ENCODE measurements at regions not wholly inside any gene's neighbourhood (a gene's known extent, or its start where the extent isn't known, plus 50 kb on each side); places are given as distances from the start of the nearest gene placed in this dataset.
"Not testable (repeated sequence)": the region's sequence is repeated elsewhere in the genome, so short reads cannot be mapped to it uniquely, and the experiment has no call there.

GRCh38 chr4:158122501-158122900 lies 50.3 kb downstream of the GASK1B start:
- TF ChIP-seq CTCF (IDR thresholded peaks at IDR 0.05; ENCODE audit: unreplicated experiment) = no peak
- intact Hi-C loops (cut with micrococcal nuclease) = loop anchor here (5.0 kb wide), 1 partner anchor 50 kb away; the partner anchor contains the start of gene GASK1B
- no TSS peak for BruUV-seq (replicated peaks)
- POLR2A ChIA-PET = no interaction called here
- peaks cover 12% of the 10 kb centered on the region for H3K4me1 Mint-ChIP-seq (ENCODE audit: insufficient read depth, unreplicated experiment)
- CTCF ChIA-PET = no interaction called here
- peaks cover 17% of the 10 kb centered on the region for H3K36me3 Mint-ChIP-seq (ENCODE audit: insufficient read depth, unreplicated experiment)
- no peak overlapping the region for H3K4me3 Mint-ChIP-seq (ENCODE audit: unreplicated experiment)
- H3K9me3 Mint-ChIP-seq (ENCODE audit: unreplicated experiment) = no peaks in the 10 kb centered on the region
- no peak overlapping the region for H3K27ac Mint-ChIP-seq (ENCODE audit: low read depth, unreplicated experiment)
- no peak for DNase-seq (ENCODE audit: unreplicated experiment)
- H3K27me3 Mint-ChIP-seq (ENCODE audit: insufficient read depth, unreplicated experiment) = no peaks in the 10 kb centered on the region

- Mint-ChIP-seq H3K27ac (ENCODE audit: low read depth, unreplicated experiment) (peak overlapping the region; percentile 21), H3K4me1 (ENCODE audit: insufficient read depth, unreplicated experiment) (peaks cover 12% of the 10 kb centered on the region), H3K4me3 (ENCODE audit: unreplicated experiment) (no peak overlapping the region), H3K27me3 (ENCODE audit: insufficient read depth, unreplicated experiment) (no peaks in the 10 kb centered on the region), H3K36me3 (ENCODE audit: insufficient read depth, unreplicated experiment) (peaks cover 9% of the 10 kb centered on the region), H3K9me3 (ENCODE audit: unreplicated experiment) (no peaks in the 10 kb centered on the region)
- intact Hi-C loops (cut with micrococcal nuclease) = loop anchor here (5.0 kb wide), 1 partner anchor 51 kb away; the partner anchor contains the start of gene GASK1B
- no peak for TF ChIP-seq CTCF (IDR thresholded peaks at IDR 0.05; ENCODE audit: unreplicated experiment)
- peak; percentile 68 for DNase-seq (ENCODE audit: unreplicated experiment)
- POLR2A ChIA-PET = interaction anchor here (0.6 to 1.8 kb wide), 7 partner anchors 17 to 87 kb away, joined by 3 to 14 read pairs (median 3); partner anchors contain the start of gene GASK1B
- BruUV-seq (replicated peaks) = no TSS peak
- CTCF ChIA-PET = interaction anchor here (0.6 to 0.7 kb wide), 2 partner anchors 14 to 136 kb away, joined by 3 read pairs; no protein-coding TSS in a partner anchor
Measured at GRCh38 chr4:158121161-158121579, 51.7 kb downstream of the GASK1B start.

GRCh38 chr4:158120645-158121151 lies 52.1 kb downstream of the GASK1B start:
- H3K36me3 Mint-ChIP-seq (ENCODE audit: insufficient read depth, unreplicated experiment); BruUV-seq (replicated peaks); H3K4me3 Mint-ChIP-seq (ENCODE audit: unreplicated experiment); DNase-seq (ENCODE audit: unreplicated experiment); H3K9me3 Mint-ChIP-seq (ENCODE audit: unreplicated experiment); H3K27me3 Mint-ChIP-seq (ENCODE audit: insufficient read depth, unreplicated experiment): not testable (repeated sequence)
- Mint-ChIP-seq H3K27ac (ENCODE audit: low read depth, unreplicated experiment) (peak overlapping the region; percentile 21), H3K4me1 (ENCODE audit: insufficient read depth, unreplicated experiment) (peaks cover 12% of the 10 kb centered on the region)
- intact Hi-C loops (cut with micrococcal nuclease) = loop anchor here (5.0 kb wide), 1 partner anchor 52 kb away; the partner anchor contains the start of gene GASK1B
- POLR2A ChIA-PET = interaction anchor here (0.6 to 1.8 kb wide), 7 partner anchors 17 to 87 kb away, joined by 3 to 14 read pairs (median 3); partner anchors contain the start of gene GASK1B
- CTCF ChIA-PET = interaction anchor here (0.6 to 0.7 kb wide), 2 partner anchors 49 to 136 kb away, joined by 3 read pairs; no protein-coding TSS in a partner anchor

GRCh38 chr4:158112611-158113010 lies 60.2 kb downstream of the GASK1B start:
- ChIA-PET CTCF (no interaction called here), POLR2A (interaction anchor here (0.6 to 0.7 kb wide), 3 partner anchors 14 to 57 kb away, joined by 3 to 4 read pairs (median 3); no protein-coding TSS in a partner anchor)
- no peak for TF ChIP-seq CTCF (IDR thresholded peaks at IDR 0.05; ENCODE audit: unreplicated experiment)
- H3K4me3 Mint-ChIP-seq (ENCODE audit: unreplicated experiment) = no peak overlapping the region
- no peak overlapping the region for H3K27ac Mint-ChIP-seq (ENCODE audit: low read depth, unreplicated experiment)
- no peaks in the 10 kb centered on the region for H3K27me3 Mint-ChIP-seq (ENCODE audit: insufficient read depth, unreplicated experiment)
- intact Hi-C loops (cut with micrococcal nuclease) = no loop called here
- no peaks in the 10 kb centered on the region for H3K9me3 Mint-ChIP-seq (ENCODE audit: unreplicated experiment)
- no peaks in the 10 kb centered on the region for H3K36me3 Mint-ChIP-seq (ENCODE audit: insufficient read depth, unreplicated experiment)
- BruUV-seq (replicated peaks) = no TSS peak
- no peak for DNase-seq (ENCODE audit: unreplicated experiment)
- no peaks in the 10 kb centered on the region for H3K4me1 Mint-ChIP-seq (ENCODE audit: insufficient read depth, unreplicated experiment)

Data from MCF 10A (cell line).